OCI-LY7 (cell line): ENCODE measurements at regions not wholly inside any gene's neighbourhood (a gene's known extent, or its start where the extent isn't known, plus 50 kb on each side); places are given as distances from the start of the nearest gene placed in this dataset.

ENCODE experiments used
- BruUV-seq: library from RNA; stranded (reverse); fragments of 400-500 nt; replicated peaks from 2 replicates; lab custom pipeline; 2021; lab: Mats Ljungman, UMichigan
- CTCF ChIA-PET: fragments of 300-600 bp; sonication (Branson Sonifier 250); formaldehyde crosslinking; loops from one replicate; lab custom pipeline; 2022; ENCODE audit warnings: antibody characterized with exemption; ENCODE audit not compliant: unreplicated experiment; lab: Charles Lee
- POLR2A ChIA-PET: fragments of 300-600 bp; sonication (Branson Sonifier 250); formaldehyde crosslinking; loops from one replicate; lab custom pipeline; 2022; ENCODE audit warnings: antibody characterized with exemption; lab: Charles Lee
- DNase-seq: peaks from one replicate; pipeline ENCODE4 v3.0.0-alpha.2; 2015; ENCODE audit warnings: low spot score
- H2AFZ ChIP-seq: fragments of 200-600 bp; sonication (generic), shearing (Covaris generic); 2 replicates; pipeline ENCODE4 v1.6.1; 2014; ENCODE audit warnings: mild to moderate bottlenecking, antibody characterized with exemption, low read length, moderate library complexity
- H3K27ac ChIP-seq: fragments of 200-600 bp; sonication (generic); 2 replicates; pipeline ENCODE4 v1.5.1; 2014; ENCODE audit warnings: mixed run types, low read depth, mild to moderate bottlenecking, moderate library complexity, low read length, inconsistent platforms; ENCODE audit not compliant: poor library complexity, severe bottlenecking
- H3K36me3 ChIP-seq: fragments of 200-600 bp; sonication (generic); 2 replicates; pipeline ENCODE4 v1.6.1; 2014; ENCODE audit warnings: mild to moderate bottlenecking, antibody characterized with exemption, low read length, moderate library complexity, mixed read lengths; ENCODE audit not compliant: insufficient read depth
- H3K4me1 ChIP-seq: fragments of 200-600 bp; sonication (generic); 2 replicates; pipeline ENCODE4 v1.5.1; 2014; ENCODE audit warnings: mild to moderate bottlenecking, low read length; ENCODE audit not compliant: insufficient read depth, poor library complexity, severe bottlenecking
- H3K4me2 ChIP-seq: fragments of 200-600 bp; sonication (generic); 2 replicates; pipeline ENCODE4 v1.6.1; 2014; ENCODE audit warnings: mild to moderate bottlenecking, low read length
- H3K4me3 ChIP-seq: fragments of 200-600 bp; sonication (generic); 2 replicates; pipeline ENCODE4 v1.5.1; 2014; ENCODE audit warnings: mild to moderate bottlenecking, low read depth, low read length; ENCODE audit not compliant: poor library complexity, severe bottlenecking
- H3K79me2 ChIP-seq: fragments of 200-600 bp; sonication (generic); 2 replicates; pipeline ENCODE4 v1.6.1; 2016; ENCODE audit warnings: low read depth, mild to moderate bottlenecking, low read length, moderate library complexity, mixed read lengths; ENCODE audit not compliant: insufficient read depth
- H3K9me2 ChIP-seq: fragments of 200-600 bp; sonication (generic); 2 replicates; pipeline ENCODE4 v1.6.1; 2016; ENCODE audit warnings: mild to moderate bottlenecking, low read length, mixed read lengths; ENCODE audit not compliant: insufficient read depth
- H3K9me3 ChIP-seq: fragments of 200-600 bp; sonication (generic); 2 replicates; pipeline ENCODE4 v1.6.1; 2014; ENCODE audit warnings: mild to moderate bottlenecking, mixed run types, low read length, mixed read lengths
- H4K20me1 ChIP-seq: fragments of 200-600 bp; sonication (generic); 2 replicates; pipeline ENCODE4 v1.6.1; 2014; ENCODE audit warnings: mild to moderate bottlenecking, antibody characterized with exemption, low read length, moderate library complexity, mixed read lengths; ENCODE audit not compliant: insufficient read depth
- CTCF ChIP-seq: fragments of 200-600 bp; sonication (generic); conservative IDR thresholded peaks from 2 replicates; pipeline ENCODE4 v1.5.1; 2014; ENCODE audit warnings: mild to moderate bottlenecking, antibody characterized with exemption, low read length, moderate library complexity, mixed read lengths
- EZH2phosphoT487 ChIP-seq: fragments of 200-600 bp; sonication (generic); IDR thresholded peaks from 2 replicates; pipeline ENCODE4 v1.6.1; 2018; ENCODE audit warnings: low read depth, borderline replicate concordance, mild to moderate bottlenecking, mixed run types, antibody characterized with exemption, low read length, moderate library complexity, mixed read lengths
- intact Hi-C: fragments of 100-400 bp; cut with micrococcal nuclease; formaldehyde crosslinking; loops from one replicate; pipeline ENCODE4 v1.10.0; 2022; ENCODE audit not compliant: unreplicated experiment

GRCh38 chr6:137365707-137366437, 128.3 kb downstream of the OLIG3 start:
- Histone ChIP-seq H4K20me1 (no peaks in the 10 kb centered on the region), H3K27ac (no peak overlapping the region), H3K36me3 (no peaks in the 10 kb centered on the region), H3K79me2 (no peaks in the 10 kb centered on the region), H3K4me1 (peaks cover 27% of the 10 kb centered on the region), H3K9me3 (no peaks in the 10 kb centered on the region), H3K4me2 (no peak overlapping the region), H3K4me3 (no peak overlapping the region), H2AFZ (peak overlapping the region; percentile 81), H3K9me2 (no peaks in the 10 kb centered on the region)
- POLR2A ChIA-PET: no interaction called here
- CTCF ChIA-PET: no interaction called here
- DNase-seq: no peak
- no TSS peak for BruUV-seq
- TF ChIP-seq EZH2phosphoT487: no peak
- TF ChIP-seq CTCF: no peak
- intact Hi-C loops: no loop called here

- H3K79me2 ChIP-seq: no peaks in the 10 kb centered on the region
- peaks cover 12% of the 10 kb centered on the region for H3K4me1 ChIP-seq
- H3K9me2 ChIP-seq: no peaks in the 10 kb centered on the region
- H4K20me1 ChIP-seq: no peaks in the 10 kb centered on the region
- peak; percentile 12 for DNase-seq
- H3K36me3 ChIP-seq: no peaks in the 10 kb centered on the region
- H3K9me3 ChIP-seq: no peaks in the 10 kb centered on the region
- intact Hi-C loops: no loop called here
- TF ChIP-seq EZH2phosphoT487: no peak
- no peak for TF ChIP-seq CTCF
- H3K4me2 ChIP-seq: no peak overlapping the region; the same call in 1 of the 2 replicates
- no peak overlapping the region for H3K4me3 ChIP-seq
- CTCF ChIA-PET: no interaction called here
- POLR2A ChIA-PET: interaction anchor here (1.8 kb wide), 1 partner anchor 14 kb away, joined by 4 read pairs; no protein-coding TSS in a partner anchor
- H2AFZ ChIP-seq: no peak overlapping the region
- BruUV-seq: no TSS peak
- H3K27ac ChIP-seq: no peak overlapping the region
Observed at GRCh38 chr6:137363805-137364138, 130.4 kb downstream of the OLIG3 start.
